GM12801 (cell line): ENCODE measurements at regions not wholly inside any gene's neighbourhood (a gene's known extent, or its start where the extent isn't known, plus 50 kb on each side); places are given as distances from the start of the nearest gene placed in this dataset.

Experiments
- TF ChIP-seq, protein P1 (sequence below): IDR thresholded peaks from one replicate; pipeline ENCODE4 v1.5.1; 2011; ENCODE audit warnings: control low read depth; ENCODE audit not compliant: insufficient read length; ENCODE audit errors: extremely low read depth

DNA sequence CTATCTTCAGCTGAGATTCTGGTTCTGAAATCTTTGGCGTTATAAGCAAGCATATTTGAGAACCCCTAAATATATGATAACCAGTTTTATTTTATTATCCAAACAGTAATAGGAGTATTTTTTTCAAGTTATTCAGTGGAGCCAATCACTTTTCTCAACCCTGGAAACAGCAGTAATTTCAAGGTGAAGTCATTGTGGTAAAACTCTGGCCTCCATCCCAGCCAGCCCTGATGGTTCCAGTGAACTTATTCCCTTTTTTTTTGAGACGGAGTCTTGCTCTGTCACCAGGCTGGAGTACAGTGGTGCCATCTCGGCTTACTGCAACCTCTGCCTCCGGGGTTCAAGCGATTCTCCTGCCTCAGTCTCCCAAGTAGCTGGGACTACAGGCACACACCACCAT, 545.4 kb upstream of the IL12A start:
- TF ChIP-seq, protein P1, sequence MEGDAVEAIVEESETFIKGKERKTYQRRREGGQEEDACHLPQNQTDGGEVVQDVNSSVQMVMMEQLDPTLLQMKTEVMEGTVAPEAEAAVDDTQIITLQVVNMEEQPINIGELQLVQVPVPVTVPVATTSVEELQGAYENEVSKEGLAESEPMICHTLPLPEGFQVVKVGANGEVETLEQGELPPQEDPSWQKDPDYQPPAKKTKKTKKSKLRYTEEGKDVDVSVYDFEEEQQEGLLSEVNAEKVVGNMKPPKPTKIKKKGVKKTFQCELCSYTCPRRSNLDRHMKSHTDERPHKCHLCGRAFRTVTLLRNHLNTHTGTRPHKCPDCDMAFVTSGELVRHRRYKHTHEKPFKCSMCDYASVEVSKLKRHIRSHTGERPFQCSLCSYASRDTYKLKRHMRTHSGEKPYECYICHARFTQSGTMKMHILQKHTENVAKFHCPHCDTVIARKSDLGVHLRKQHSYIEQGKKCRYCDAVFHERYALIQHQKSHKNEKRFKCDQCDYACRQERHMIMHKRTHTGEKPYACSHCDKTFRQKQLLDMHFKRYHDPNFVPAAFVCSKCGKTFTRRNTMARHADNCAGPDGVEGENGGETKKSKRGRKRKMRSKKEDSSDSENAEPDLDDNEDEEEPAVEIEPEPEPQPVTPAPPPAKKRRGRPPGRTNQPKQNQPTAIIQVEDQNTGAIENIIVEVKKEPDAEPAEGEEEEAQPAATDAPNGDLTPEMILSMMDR, result no peak

DNA sequence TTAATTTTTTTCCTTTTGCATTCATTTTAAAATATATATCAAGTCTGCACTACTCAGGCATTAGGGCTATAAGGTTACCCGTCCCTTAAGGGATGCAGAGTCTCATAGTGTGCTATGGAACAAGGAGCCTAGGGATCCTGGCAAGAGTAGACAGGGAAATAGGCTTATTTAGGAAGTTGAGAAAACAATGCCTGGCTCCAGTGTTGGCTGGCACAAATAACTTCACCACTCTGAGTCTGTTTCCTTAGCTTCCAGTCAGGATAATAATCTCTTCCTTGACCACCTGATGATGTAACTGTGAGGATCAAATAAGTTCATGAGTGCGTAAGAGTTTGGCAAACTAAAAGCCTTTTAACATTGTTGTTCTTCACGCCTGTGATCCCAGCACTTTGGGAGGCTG, 540.8 kb upstream of the IL12A start:
- TF ChIP-seq, protein P1, result no peak

DNA sequence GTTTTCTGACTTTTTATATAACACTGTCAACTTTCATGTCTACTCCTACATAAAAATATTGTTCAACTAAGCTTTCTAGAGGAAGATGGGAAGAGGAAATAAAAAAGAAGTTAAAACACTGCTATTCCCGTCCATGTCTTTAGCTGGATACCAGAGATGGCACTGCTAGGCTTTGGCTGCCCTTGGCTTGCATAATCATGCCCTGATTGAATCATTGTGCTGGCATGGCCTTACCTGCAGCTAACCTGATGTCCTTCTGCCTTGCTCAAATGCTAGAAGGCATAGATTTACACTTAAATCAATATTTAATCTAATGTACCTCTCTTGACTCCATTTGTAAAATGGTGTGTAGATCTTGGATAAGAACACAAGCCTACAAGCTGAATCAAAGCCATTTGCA, 539.7 kb upstream of the IL12A start:
- TF ChIP-seq, protein P1, result no peak

DNA sequence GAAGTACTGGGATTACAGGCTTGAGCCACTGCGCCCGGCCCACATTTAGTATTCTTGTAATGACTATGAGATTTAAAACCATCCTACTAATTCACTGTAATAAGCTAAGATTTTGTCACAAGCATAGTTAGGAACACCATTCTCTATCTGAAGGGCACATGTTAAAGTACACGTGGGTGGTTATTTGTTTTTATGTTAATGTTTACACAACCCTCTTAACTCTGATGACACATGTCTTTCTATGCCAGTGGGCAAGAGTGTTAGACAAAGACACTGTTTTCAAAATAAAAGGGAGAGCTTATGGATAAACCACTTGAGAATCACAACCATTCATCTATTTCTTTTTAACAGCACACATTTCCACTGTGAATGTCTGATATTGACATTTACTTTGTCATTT, 537.6 kb upstream of the IL12A start:
- TF ChIP-seq, protein P1, result no peak

DNA sequence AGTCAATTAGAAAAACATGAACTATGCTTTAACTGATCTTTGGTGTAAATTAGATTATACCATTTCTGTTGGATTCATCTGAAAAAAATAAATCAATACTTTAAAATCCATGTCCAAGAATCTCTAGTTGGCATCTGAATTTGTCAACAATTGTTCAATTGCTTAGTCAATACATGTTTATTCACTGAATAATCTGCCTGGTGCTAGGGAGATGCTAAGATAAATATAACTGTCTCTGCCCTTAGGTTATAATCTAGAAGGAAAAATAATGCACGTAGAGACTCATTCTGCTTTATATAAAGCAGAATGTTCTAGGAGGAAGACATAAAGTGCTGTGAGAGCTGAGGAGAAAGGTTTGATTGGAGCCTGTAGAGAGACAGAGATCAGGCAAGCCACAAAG, 537.2 kb upstream of the IL12A start:
- TF ChIP-seq, protein P1, result no peak

DNA sequence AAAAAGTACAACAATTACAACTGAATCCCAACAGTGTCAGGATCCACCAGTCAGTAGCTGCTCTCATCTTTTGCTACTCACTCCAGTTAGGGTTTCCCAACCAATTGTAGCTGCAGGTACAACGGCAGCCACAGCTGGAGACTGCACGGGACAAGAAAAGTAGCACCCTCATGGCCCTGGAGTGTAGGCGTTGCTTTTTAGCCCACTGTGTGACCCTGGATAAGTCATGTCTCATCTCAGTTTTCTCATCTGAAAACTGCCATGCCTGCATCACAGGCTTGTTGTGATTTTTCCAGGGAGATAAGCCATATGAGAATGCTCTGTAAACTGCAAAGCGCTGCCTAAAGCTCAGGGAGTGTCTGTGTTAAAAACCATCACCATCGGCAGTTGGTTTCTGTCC, 535.6 kb upstream of the IL12A start:
- TF ChIP-seq, protein P1, result no peak

DNA sequence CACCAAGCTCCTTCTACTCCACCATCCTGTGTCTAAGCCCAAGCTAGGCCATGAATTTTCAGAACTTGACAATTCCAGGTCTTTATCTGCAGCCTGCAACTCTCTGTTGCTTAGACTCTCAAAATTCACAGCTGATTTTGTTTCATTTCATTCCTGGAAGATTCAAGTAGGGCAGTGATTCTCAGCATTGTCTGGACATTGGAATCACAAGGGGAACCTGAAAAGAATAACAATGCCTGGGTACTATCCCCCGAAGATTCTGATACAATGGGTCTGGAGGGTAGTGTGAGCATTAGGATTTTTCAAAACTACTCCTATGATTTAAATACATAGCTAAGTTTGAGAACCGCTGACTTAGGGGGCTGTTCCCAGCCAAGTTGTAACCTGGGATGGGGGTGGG, 534.7 kb upstream of the IL12A start:
- TF ChIP-seq, protein P1, result no peak

DNA sequence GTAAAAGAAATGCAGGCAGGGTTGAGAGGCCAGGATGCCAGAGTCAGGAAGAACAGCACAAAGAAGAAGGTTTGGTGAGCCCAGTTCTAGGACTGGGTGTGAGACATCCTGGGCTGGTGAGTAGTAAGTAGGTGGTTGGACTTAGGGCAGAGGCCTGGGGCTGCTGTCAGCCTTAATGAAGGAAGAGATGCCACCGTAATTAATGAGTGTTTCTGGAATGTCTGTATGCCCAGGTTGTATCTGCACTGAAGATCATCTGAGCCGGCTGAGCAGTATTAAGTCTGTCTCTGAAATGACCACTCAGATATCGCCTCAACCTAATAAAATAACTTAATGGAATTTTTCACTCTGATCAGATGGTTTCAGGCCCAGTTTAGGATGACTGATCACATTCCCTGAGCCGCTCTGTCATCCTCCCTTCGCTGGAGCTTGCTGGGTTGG, 532.9 kb upstream of the IL12A start:
- TF ChIP-seq, protein P1, result no peak
